ENCODE measurements at regions not wholly inside any gene's neighbourhood (a gene's known extent, or its start where the extent isn't known, plus 50 kb on each side); places are given as distances from the start of the nearest gene placed in this dataset.

GRCh38 chr10:88161756-88162155 lies 298.3 kb downstream of the PTEN start:
- DNase-seq (ENCODE audit: extremely low read depth, low read depth): no peak

- DNase-seq (ENCODE audit: extremely low read depth, low read depth): no peak
Measured at GRCh38 chr10:88162852-88163251, 299.4 kb downstream of the PTEN start.

GRCh38 chr10:88163572-88163971 lies 300.1 kb downstream of the PTEN start:
- no peak for DNase-seq (ENCODE audit: extremely low read depth, low read depth)

GRCh38 chr10:88164471-88164870 lies 301.0 kb downstream of the PTEN start:
- no peak for DNase-seq (ENCODE audit: extremely low read depth, low read depth)

- no peak for DNase-seq (ENCODE audit: extremely low read depth, low read depth)
Measured at GRCh38 chr10:88165849-88166271, 302.4 kb downstream of the PTEN start.

- no peak for DNase-seq (ENCODE audit: extremely low read depth, low read depth)
Measured at GRCh38 chr10:88168171-88169036, 305.0 kb downstream of the PTEN start.

- DNase-seq (ENCODE audit: extremely low read depth, low read depth): no peak
Measured at GRCh38 chr10:88169037-88169319, 305.6 kb downstream of the PTEN start.

GRCh38 chr10:88170628-88171027 lies 307.2 kb downstream of the PTEN start:
- no peak for DNase-seq (ENCODE audit: extremely low read depth, low read depth)

GRCh38 chr10:88172159-88172558 lies 308.7 kb downstream of the PTEN start:
- DNase-seq (ENCODE audit: extremely low read depth, low read depth): no peak

GRCh38 chr10:88174391-88174790 lies 311.0 kb downstream of the PTEN start:
- DNase-seq (ENCODE audit: extremely low read depth, low read depth): no peak

GRCh38 chr10:88178758-88179157 lies 315.3 kb downstream of the PTEN start:
- DNase-seq (ENCODE audit: extremely low read depth, low read depth): no peak

GRCh38 chr10:88179831-88180230 lies 316.4 kb downstream of the PTEN start:
- DNase-seq (ENCODE audit: extremely low read depth, low read depth): no peak

GRCh38 chr10:88181902-88182600 lies 318.6 kb downstream of the PTEN start:
- no peak for DNase-seq (ENCODE audit: extremely low read depth, low read depth)

- DNase-seq (ENCODE audit: extremely low read depth, low read depth): no peak
Measured at GRCh38 chr10:88182601-88182930, 319.1 kb downstream of the PTEN start.

- no peak for DNase-seq (ENCODE audit: extremely low read depth, low read depth)
Measured at GRCh38 chr10:88184543-88185297, 321.3 kb downstream of the PTEN start.

GRCh38 chr10:88185830-88186229 lies 322.4 kb downstream of the PTEN start:
- DNase-seq (ENCODE audit: extremely low read depth, low read depth): no peak

- no peak for DNase-seq (ENCODE audit: extremely low read depth, low read depth)
Measured at GRCh38 chr10:88186335-88186734, 322.9 kb downstream of the PTEN start.

- DNase-seq (ENCODE audit: extremely low read depth, low read depth): no peak
Measured at GRCh38 chr10:88187472-88187871, 324.0 kb downstream of the PTEN start.

- DNase-seq (ENCODE audit: extremely low read depth, low read depth): no peak
Measured at GRCh38 chr10:88190123-88190522, 326.7 kb downstream of the PTEN start.

GRCh38 chr10:88190540-88191235 lies 327.3 kb downstream of the PTEN start:
- DNase-seq (ENCODE audit: extremely low read depth, low read depth): no peak

- DNase-seq (ENCODE audit: extremely low read depth, low read depth): no peak
Measured at GRCh38 chr10:88193018-88193417, 329.6 kb downstream of the PTEN start.
